K562 (cell line): ENCODE measurements at regions not wholly inside any gene's neighbourhood (a gene's known extent, or its start where the extent isn't known, plus 50 kb on each side); places are given as distances from the start of the nearest gene placed in this dataset.

Source experiments
- ARNT ChIP-seq, 2 experiments: fragments of 450-650 bp; IDR thresholded peaks; 2 replicates each; pipeline ENCODE4 v1.6.1; 2016; ENCODE audit warnings: mild to moderate bottlenecking in 1 of 2
- ESRRA ChIP-seq: fragments of 450-650 bp; IDR thresholded peaks from 2 replicates; pipeline ENCODE4 v1.6.1; 2014; ENCODE audit warnings: low read depth, mild to moderate bottlenecking, moderate library complexity, borderline replicate concordance
- FOSL1 ChIP-seq: fragments of 200-800 bp; sonication (Bioruptor generic); conservative IDR thresholded peaks from 2 replicates; pipeline ENCODE4 v1.6.1; 2016; ENCODE audit warnings: missing genetic modification characterization, missing compliant biosample characterization
- GABPB1 ChIP-seq: sonication (generic); formaldehyde crosslinking; IDR thresholded peaks from 2 replicates; pipeline ENCODE4 v1.8.0; 2022; ENCODE audit warnings: mild to moderate bottlenecking, missing genetic modification reagents
- MAZ ChIP-seq, 2 experiments: fragments of 450-650 bp in 1 of 2; sonication (generic) in 1 of 2; formaldehyde crosslinking; IDR thresholded peaks in 1 of 2; conservative IDR thresholded peaks in 1 of 2; 2 replicates each; pipeline versions ENCODE4 v1.4.0 to v1.5.0; 2020; ENCODE audit warnings: mild to moderate bottlenecking in 1 of 2, missing genetic modification reagents in 1 of 2
- MYC ChIP-seq, 2 experiments: fragments of 250-450 bp in 1 of 2; sonication (Bioruptor Pico) in 1 of 2; IDR thresholded peaks; 2 replicates each; pipeline versions ENCODE4 v1.5.1 to v1.6.1; 2012 to 2021; ENCODE audit warnings: low read depth in 2 of 2, borderline replicate concordance in 1 of 2, improper control_type of control experiment in 1 of 2, low read length in 1 of 2, mild to moderate bottlenecking in 1 of 2, moderate library complexity in 1 of 2
- RAD51 ChIP-seq: fragments of 450-650 bp; IDR thresholded peaks from 2 replicates; pipeline ENCODE4 v1.7.1; 2016; ENCODE audit warnings: low read depth, mild to moderate bottlenecking, borderline replicate concordance
- TF ChIP-seq, protein P1 (sequence below): fragments of 250-450 bp; sonication (Bioruptor Pico); IDR thresholded peaks from 2 replicates; pipeline ENCODE4 v1.4.0; 2020

DNA sequence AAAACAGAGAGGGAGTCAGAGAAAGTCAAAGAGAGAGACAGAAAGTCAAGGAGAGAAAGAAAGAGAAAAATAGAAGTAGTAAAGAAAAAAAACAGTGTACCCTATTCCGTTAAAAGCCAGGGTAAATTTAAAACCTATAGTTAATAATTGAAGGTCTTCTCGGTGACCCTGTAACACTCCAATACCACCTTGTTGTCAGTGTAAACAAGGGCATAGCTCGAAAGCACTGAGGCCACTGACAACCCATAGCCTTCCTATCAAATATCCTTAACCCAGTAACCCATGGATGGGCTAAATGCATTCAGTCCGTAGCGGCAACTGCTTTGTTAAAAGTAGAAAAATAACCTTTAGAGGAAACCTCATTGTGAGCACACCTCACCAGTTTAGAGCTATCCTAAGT, 100.4 kb downstream of the ZNF467 start:
- TF ChIP-seq ARNT (IDR thresholded peaks at IDR 0.05) (no peak), RAD51 (no peak), MAZ (CRISPR knock-in tag; conservative IDR thresholded peaks at IDR 0.05 in 1 of 2, IDR thresholded peaks at IDR 0.05 in 1 of 2) (no peak), ESRRA (no peak), MYC (IDR thresholded peaks at IDR 0.05; ENCODE audit: low read depth, low read length) (no peak), MYC (CRISPR knock-in tag; IDR thresholded peaks at IDR 0.05; ENCODE audit: borderline replicate concordance, low read depth) (no peak), FOSL1 (no peak), GABPB1 (no peak)
- TF ChIP-seq, protein P1, sequence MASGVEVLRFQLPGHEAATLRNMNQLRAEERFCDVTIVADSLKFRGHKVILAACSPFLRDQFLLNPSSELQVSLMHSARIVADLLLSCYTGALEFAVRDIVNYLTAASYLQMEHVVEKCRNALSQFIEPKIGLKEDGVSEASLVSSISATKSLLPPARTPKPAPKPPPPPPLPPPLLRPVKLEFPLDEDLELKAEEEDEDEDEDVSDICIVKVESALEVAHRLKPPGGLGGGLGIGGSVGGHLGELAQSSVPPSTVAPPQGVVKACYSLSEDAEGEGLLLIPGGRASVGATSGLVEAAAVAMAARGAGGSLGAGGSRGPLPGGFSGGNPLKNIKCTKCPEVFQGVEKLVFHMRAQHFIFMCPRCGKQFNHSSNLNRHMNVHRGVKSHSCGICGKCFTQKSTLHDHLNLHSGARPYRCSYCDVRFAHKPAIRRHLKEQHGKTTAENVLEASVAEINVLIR (CRISPR knock-in tag), result no peak
